GM18511 (cell line): ENCODE measurements at regions not wholly inside any gene's neighbourhood (a gene's known extent, or its start where the extent isn't known, plus 50 kb on each side); places are given as distances from the start of the nearest gene placed in this dataset.
A peak's percentile ranks its signal among the peaks of the same experiment; 100 is the strongest.
"Not testable (repeated sequence)": the region's sequence is repeated elsewhere in the genome, so short reads cannot be mapped to it uniquely, and the experiment has no call there.

Source experiments
- ATAC-seq: cut with Tn5 transposase; IDR thresholded peaks from one replicate; pipeline ENCODE4 v1.9.1; 2021; ENCODE audit warnings: mild to moderate bottlenecking, moderate library complexity; ENCODE audit not compliant: unreplicated experiment

DNA sequence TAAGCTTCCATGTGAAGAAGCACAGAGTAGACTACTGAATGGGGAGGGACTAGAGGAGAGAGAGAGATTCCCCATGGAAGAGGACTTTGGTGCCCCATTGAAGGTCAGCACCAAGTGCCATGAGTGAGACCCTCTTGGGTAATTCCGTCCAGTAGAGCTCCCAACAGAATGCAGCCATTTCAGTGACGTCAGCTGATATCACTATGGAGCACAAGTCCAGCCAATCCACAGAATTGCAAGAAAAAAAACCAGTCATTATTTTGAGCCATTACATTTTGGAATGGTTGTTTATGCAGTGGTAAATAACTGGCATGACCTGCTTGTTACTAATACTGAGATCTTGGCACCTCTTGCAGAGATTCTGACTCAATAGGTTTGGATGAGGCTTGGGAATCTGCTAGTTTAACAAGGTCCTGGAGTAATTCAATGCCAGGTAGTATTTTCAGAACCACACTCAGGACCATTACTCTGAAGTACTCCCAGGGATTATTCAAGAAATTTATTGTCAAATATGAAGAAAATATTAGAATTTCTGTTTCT, 52.6 kb upstream of the SP8 start:
- ATAC-seq: no peak

DNA sequence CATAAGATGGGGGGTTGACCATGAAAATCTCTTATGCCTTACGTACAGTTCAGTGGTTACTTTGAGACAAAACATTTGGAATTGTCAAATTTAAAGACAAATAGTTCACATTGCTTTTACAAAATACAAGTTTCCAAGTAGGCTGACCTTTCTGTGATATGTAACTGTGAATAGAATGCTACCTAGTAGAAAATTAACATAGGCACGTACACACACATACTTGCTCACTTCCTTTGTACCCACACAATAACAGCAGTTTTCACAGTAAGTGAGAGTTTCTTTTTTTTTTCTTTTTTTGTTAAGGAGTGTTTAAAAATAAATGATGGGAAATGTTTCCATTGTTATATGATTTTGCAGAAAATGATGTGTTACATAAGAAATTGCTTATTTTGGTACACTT, 53.3 kb upstream of the SP8 start:
- ATAC-seq: peak; percentile 54

DNA sequence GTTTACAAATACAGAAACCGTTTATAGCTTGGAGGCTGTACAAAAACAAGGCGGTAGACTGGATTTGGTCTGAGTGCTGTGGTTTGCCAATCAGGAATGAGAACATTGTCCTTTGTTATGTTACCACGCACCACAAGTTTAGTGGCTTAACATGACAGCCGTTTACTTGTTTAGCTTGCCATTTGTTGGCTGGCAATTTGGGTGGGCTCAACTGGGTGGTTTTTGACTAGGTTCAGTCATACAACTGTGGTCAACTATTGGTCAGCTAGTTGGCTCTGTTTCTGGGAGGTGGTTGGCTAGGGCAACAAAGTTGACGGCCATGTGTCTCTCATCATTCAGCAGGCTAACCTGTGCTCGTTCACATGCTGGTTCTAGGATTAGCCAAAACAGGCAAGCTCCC, 60.1 kb upstream of the SP8 start:
- no peak for ATAC-seq

DNA sequence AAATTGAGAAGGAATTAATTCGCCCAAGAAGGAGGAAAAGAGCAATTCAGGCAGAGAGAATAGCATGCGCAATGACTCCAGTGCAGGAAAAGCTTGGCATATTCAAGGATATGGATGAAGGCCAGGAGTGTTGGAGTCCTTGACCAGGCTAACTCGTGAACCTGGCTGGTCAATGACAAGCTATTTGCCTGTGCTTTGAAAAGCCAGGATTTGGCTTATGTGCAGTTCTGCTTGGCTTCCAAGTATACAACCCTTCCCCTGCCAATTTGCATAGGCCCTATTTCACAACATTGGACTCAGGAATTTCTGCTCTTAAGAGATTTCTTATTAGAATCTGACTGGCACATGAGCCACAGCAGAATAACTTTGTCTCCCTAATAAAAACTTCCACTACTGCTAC, 72.3 kb upstream of the SP8 start:
- ATAC-seq: no peak

DNA sequence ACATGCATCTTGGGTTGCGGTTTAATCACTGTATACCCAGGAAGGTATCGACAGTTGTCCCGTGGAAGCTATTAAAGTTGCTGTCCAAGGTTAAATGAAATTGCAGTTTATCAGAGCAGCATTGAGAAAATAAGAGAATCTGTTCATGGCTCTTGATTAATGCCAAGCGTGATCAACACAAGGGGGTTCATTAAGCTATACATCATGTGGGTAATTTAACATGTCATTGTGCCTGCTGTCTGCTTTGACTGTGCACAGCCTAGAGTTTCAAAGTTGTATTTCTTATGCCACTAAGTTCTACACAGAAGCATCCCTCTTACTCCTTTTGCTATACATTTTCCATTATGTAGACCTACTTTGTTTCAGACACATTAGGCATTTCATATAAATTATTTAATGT, 74.8 kb upstream of the SP8 start:
- ATAC-seq: no peak

DNA sequence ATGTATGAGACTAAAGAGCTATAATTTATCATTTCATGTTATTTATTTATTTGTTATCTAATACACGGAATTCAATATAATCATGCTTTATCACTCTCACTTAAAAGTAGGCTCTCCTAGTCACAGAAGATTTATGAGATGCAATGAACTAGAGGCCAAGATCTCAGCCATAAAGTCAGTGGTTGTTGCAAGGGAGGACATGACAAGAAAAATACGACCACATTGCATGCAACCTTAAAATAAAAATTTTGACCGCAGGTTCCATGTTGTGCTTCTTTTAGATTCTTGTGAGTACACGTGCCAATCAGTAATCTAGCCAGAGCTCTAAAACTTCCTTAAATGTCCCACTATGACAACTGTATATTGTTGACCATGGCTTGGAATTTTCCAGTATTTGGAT, 75.9 kb upstream of the SP8 start:
- no peak for ATAC-seq

DNA sequence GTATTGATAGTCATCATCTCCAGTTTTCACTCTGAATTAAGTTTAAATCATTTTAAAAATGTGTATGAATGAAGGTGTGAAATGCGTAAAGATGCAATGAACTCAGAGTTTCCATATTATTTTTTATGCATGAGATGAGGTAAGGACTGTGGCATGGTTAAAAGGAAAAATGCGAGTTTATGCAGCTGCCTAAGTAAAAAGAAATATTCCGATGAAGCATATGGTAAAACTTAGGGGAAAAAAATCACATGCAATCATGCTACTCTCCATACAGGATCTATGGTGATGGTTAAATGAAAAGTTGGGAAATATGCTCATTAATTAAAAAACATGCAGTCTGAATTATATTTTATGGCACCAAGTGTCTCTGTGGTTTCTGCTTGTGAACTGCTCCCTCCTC, 77.5 kb upstream of the SP8 start:
- ATAC-seq: no peak

DNA sequence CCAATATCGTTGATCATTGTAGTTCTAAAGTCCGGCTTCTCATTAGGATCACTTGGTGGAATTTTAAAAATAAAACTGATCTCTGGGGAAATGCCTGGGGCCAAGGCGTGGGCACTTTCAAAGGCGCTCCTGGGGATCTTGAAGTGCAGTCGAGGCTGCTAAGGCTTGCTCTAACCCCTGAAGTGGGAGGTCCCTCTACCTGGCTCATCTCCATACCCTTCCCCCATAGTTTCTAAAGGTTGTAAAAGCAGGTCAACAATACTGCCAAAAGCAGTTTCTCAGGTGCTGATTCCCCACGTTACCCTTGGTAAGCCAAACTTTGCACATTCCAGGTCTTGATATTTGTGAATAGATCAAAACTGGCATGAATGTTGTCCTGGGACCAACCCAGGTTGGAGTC, 79.0 kb upstream of the SP8 start:
- no peak for ATAC-seq

DNA sequence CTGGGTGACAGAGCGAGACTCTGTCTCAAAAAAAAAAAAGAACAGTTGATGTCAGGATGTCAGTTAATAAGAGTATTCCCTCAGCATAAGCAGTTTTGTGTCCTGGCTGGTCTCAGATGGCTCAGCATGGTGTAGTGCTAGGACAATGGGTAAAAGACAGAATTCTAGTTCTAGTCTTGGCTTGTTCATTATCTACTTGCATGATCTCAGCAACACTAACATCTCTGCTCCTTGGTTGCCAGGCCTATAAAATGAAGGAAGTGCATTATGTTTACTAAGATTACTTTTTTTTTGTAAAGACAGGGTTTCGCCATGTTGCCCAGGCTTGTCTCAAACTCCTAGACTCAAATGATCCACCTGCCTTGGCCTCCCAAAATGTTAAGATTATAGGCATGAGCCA, 84.3 kb upstream of the SP8 start:
- no peak for ATAC-seq

DNA sequence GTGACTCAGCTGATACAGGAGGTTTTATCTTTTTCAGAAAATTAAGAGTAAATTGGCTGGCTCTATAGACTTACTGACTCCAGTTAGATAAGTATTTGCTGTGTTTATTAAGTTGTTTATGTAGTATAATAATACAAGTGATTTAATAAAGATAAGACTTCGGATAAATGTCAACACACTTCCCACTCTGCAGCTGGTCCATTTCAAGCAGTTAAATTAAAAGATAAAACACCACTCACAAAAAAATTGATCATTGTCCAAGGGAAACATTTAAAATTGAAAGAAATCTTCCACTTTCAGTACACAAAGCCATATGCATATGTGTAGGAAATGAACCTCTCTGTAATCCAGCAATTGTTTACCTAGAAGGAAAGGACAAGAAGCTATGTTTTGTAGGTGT, 106.1 kb upstream of the SP8 start:
- ATAC-seq: no peak

DNA sequence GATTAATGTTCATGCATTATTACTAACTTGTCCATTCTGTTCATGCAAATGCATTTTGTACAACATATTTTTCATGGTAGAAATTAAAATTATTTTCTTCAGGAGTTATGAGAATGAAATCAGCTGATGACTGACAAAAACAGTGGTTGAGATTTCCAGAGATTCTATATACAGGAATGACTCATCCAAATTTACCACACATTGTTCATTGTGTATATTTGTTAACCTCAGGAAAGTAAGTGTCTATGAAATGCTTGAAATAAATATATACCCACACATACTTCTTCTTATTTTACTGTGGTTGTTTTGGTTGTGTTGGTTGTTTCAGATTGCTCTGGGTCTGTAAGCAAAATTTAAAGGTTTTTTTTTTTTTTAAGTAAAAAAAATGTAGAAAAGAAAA, 108.1 kb upstream of the SP8 start:
- no peak for ATAC-seq

DNA sequence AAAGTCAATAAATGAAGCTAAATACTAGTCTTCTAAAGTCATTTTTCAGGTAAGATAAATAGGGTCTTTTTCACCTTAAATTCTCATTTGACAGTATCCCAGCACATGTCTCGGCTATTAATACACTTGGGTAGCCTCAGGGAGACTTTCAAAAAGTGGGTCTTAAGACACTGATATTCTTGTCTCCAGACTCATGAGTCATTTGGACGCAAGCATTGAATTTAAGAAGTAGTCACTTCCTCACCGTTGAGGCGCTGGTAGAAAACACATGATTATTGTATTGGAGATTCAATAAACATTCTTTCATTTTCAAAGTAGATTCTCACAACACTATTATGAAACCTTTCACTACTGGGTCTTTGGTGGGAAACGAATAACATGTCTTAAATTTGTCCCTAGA, 108.9 kb upstream of the SP8 start:
- no peak for ATAC-seq

DNA sequence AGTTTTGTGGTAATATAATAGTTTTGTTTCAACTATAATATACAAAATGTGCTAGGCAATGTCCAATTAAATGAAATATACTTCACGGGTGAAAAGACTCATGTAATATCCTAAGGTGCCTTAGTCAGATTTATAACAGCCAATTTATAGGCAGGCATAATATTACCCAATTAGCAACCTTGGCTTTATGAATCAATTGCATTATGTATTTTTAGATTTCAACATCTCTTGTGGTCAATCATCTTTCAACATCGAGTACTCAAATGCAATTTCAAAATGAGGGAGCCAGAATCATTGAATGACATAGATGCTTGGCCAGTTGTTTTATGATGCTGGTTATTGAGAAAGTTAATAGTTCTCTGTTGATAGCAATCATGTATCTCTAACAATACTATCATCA, 110.3 kb upstream of the SP8 start:
- no peak for ATAC-seq

DNA sequence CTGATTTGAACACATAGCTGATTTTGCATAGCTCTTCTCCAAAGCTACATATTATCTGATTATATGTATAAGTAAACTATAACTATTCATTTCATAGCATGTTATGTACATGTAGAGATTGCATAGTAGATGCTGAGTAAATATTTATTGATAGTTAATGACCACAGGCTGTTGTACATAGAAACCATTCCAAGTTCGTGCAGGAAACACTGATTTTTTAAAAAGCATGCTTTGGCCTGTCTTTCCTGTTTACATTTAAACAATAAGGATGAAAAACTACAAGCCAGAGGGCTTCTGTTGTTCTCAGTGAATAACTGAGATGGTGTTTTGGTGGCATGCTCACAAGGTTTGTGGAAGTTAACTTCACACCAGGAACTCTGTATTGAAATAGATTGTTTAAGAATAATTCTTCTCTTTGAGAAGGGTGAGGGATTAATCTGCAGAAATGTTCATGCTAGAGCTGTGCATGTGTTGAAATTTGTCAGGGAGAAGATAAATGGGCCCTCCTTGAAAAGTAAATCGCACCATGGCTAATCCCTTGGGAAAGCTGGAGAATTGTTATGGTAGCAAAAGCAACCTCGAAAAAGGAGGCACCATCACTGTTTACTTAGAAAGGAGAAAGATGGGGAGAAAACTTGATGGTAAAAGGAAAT, 120.2 kb upstream of the SP8 start:
- no peak for ATAC-seq

DNA sequence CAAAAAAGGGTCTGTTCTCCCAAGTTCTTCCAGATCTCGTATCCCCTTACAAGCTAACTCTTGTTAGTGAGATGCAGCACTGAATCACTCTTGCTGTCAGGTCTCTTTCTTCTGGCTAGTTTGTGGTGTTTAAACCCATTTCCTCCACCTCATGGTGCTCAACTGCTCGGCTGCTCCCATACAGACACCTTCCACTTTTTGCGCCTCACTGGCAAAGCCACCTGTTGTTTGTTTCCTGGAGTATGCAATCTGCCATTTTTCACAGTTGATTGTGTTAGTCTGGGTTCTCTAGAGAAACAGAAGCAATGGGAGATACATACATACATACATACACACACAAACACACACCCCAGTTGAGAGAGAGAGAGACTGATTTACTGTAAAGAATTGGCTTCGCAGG, 124.4 kb upstream of the SP8 start:
- ATAC-seq: no peak

DNA sequence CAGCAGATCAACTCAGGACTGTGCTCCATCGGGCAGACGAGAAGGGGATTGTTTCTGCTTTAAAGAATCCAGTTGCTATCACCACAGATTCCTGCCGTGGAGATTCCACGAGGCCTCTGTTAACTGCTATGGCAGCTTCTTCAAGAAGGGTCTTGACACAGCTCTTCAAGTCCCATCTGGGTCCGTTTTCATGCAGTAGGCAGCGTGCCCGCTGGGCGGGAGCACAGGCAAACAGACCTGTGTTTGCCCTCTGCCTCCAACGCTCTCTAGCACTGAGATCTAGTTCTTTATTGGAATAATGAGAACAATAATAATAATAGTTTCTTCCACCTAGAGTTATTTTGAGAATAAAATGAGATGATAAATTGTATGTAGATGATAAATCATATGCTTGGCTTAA, 127.2 kb upstream of the SP8 start:
- no peak for ATAC-seq

DNA sequence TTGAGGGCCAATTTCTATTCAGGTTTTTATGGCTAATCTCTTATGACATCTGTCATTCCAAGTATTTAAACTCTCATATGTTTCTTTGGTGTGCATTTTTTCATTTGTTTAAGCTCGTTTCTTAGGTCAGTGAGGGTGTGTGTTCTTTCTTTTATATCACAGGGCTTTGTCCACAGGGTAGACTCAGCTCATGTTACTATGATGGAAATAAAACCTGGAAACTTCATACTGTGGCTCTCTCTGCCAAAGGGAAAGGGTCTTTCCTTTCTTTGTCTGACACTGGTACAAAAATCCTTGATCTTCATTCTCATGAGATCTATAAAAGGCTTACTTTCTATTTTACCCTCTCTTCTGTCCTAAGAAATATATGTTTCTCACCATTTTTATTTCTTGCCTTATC, 129.6 kb upstream of the SP8 start:
- ATAC-seq: no peak

DNA sequence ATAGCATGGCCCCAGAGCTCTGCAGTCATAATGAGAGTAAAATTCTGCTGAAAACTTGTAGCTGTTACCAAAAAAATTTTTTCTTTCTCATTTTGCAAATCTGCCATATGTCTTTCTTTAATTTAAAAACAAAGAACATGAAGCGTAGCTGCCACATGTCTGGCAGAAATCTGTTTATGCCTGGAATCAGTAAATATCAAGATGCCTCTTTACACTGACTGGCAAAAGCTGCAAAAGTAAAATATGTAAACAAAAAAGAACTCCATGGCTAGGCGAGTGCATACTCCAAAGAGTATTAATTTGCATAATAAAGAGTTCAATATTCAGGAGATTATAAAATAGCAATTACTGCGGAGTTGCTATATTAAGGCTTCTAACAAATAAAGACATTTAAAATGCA, 130.9 kb upstream of the SP8 start:
- ATAC-seq: no peak

DNA sequence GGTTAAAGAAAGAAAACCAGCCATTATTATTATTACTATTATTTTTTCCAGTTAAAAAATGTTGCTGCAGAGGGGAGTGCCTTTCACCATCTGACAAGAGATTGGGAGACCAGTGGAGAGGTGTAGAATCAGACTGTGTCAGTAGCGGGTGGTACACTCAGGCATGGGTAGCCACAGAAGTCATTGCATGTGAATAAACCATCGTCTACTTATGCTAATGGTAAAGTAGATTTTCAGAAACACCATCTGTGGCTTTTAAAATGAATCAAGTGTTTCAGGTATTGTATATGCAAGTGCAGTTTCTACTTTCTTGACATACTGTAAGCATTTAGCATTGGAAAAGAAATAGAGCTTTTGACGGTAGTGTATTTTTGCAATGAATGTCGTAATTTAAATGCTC, 131.5 kb upstream of the SP8 start:
- ATAC-seq: no peak

DNA sequence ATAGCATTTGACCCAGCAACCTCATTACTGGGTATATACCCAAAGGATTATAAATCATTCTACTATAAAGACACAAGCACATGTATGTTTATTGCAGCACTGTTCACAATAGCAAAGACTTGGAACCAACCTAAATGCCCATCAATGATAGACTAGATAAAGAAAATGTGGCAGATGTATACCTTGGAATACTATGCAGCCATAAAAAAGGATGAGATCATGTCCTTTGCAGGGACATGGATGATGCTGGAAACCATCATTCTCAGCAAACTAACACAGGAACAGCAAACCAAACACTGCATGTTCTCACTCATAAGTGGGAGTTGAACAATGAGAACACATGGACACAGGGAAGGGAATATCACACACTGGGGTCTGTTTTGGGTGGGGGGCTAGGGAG, 140.5 kb upstream of the SP8 start:
- not testable (repeated sequence) for ATAC-seq

DNA sequence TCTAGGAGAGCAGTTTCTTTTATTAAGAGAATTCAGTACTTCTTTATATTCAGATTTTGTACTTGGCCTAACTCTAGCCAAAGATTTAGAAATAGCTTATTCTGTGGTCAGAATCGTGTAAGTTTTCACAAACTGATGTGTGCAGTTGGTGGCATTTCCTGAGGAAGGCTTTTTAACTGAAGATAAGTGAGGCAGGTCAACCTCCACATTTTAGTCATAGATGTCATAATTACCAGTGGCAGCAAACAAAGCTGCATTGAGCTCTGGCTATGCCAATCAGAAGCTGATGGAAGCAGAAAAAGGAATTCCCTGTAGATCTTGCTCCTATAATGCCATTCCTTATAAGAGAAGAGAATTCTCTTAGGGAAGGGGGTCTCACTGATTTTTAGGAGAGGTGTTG, 141.3 kb upstream of the SP8 start:
- ATAC-seq: no peak

DNA sequence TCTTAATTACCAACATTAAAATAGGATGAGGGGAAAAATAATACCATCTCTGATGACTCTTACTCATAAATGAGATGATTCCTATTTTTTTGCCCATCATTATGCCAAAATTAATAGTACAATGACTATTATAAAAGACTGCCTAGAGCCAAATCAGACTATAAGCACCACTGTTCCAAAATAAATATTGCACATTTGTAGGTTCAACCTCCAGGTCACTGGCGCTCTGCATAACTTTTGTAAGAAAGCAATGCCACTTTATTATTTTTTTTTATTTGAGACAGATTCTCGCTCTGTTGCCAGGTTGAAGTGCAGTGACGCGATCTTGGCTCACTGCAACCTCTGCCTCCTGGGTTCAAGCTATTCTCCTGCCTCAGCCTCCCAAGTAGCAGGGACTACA, 142.5 kb upstream of the SP8 start:
- ATAC-seq: no peak

DNA sequence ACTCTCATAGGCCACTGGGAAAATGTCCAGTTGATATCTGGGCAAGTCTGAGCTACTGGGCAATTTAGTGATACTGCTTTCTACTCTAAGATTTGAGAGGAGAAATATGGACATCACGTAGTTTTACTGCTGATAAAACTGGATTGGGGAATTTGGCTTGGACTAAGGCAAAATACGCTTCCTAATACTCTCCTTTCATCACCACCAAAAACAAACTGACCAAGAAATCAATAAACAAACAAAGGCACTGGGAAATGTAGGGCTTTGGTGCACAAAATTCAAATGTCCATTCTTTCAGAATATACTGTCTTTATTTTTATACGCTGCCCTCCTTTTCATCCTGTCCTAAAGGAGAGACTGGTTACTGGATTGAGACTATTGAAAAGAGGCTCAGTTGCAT, 145.1 kb upstream of the SP8 start:
- ATAC-seq: no peak
